ENCODE measurements at regions not wholly inside any gene's neighbourhood (a gene's known extent, or its start where the extent isn't known, plus 50 kb on each side); places are given as distances from the start of the nearest gene placed in this dataset.

DNA sequence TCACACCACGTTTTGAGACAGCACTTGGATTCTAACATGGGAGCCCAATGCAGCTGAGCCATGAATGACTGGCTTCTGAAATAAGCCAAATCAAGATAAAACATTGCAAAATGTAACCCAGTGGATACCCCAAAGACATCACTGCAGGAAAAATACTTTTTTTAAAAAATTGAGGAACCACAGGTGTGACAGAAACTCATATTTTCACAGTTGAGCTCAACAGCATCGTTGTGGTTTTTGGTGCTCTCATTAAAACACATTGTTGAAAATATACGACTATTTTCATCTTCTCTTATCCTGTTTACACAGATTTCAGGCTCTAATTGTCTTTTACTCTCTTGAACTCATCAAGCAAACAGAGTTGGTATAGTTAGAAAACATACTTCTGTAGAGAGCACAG lies 429.3 kb upstream of the VRK2 start:
- BruUV-seq (replicated peaks): no TSS peak
- H3K4me2 ChIP-seq: no peak overlapping the region
- ChIA-PET CTCF (no interaction called here), POLR2A (ENCODE audit: unreplicated experiment) (no interaction called here)
- no peaks in the 10 kb centered on the region for H3K27me3 ChIP-seq (ENCODE audit: insufficient read depth, low read depth)
- no peak overlapping the region for H3K27ac ChIP-seq
- H3F3A ChIP-seq (ENCODE audit: insufficient read depth, low read depth): no peaks in the 10 kb centered on the region
- DNase-seq: no peak
- intact Hi-C loops (cut with micrococcal nuclease; ENCODE audit: unreplicated experiment): no loop called here
- H3K36me3 ChIP-seq (ENCODE audit: low read depth): no peaks in the 10 kb centered on the region
- no peaks in the 10 kb centered on the region for H3K4me1 ChIP-seq (replicated peaks; ENCODE audit: insufficient read depth)
- H4K20me1 ChIP-seq (ENCODE audit: insufficient read depth): no peaks in the 10 kb centered on the region
- no peak overlapping the region for H3K4me3 ChIP-seq
- no peak overlapping the region for H2AFZ ChIP-seq
- no peaks in the 10 kb centered on the region for H3K79me2 ChIP-seq (ENCODE audit: low read depth)
- TF ChIP-seq EZH2 (IDR thresholded peaks at IDR 0.05; ENCODE audit: low read depth): no peak
- TF ChIP-seq, protein P1, sequence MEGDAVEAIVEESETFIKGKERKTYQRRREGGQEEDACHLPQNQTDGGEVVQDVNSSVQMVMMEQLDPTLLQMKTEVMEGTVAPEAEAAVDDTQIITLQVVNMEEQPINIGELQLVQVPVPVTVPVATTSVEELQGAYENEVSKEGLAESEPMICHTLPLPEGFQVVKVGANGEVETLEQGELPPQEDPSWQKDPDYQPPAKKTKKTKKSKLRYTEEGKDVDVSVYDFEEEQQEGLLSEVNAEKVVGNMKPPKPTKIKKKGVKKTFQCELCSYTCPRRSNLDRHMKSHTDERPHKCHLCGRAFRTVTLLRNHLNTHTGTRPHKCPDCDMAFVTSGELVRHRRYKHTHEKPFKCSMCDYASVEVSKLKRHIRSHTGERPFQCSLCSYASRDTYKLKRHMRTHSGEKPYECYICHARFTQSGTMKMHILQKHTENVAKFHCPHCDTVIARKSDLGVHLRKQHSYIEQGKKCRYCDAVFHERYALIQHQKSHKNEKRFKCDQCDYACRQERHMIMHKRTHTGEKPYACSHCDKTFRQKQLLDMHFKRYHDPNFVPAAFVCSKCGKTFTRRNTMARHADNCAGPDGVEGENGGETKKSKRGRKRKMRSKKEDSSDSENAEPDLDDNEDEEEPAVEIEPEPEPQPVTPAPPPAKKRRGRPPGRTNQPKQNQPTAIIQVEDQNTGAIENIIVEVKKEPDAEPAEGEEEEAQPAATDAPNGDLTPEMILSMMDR (conservative IDR thresholded peaks at IDR 0.05): no peak
- H3K9me3 ChIP-seq (ENCODE audit: insufficient read depth, low read depth): no peaks in the 10 kb centered on the region
- 0 out of 2 replicates have a peak, but pooled peaks cover 10% of the 10 kb centered on the region for H3K9me2 ChIP-seq (ENCODE audit: insufficient read depth)

DNA sequence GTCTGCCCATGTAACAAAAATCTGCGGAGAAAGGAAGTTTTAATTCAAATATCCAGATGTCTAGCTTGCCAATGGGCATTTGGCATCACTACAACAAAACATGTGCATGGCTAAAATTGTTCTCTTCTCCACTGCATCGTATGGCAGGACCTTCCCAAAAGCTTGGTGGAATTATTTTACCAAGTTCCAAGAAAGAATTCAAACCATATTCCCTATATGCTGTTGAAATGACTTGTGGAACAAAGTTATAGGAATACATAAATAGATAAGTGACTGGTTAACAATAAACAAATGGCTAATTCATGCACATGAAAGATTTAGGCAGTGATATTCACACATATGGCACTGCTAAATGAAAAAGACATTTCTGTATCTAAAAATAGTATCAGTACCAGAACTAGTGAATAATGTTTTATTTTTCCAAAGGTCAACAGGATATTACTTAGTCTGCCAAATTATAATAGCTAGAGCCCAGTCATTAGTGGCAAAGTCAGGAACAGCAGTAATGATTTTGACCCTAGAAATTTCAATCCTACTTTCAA lies 425.4 kb upstream of the VRK2 start:
- intact Hi-C loops (cut with micrococcal nuclease; ENCODE audit: unreplicated experiment): no loop called here
- no peak for DNase-seq
- Histone ChIP-seq H3K36me3 (ENCODE audit: low read depth) (no peaks in the 10 kb centered on the region), H3K9me2 (ENCODE audit: insufficient read depth) (0 out of 2 replicates have a peak, but pooled peaks cover 10% of the 10 kb centered on the region), H2AFZ (no peak overlapping the region), H3K27ac (no peak overlapping the region), H3K4me2 (no peak overlapping the region), H3F3A (ENCODE audit: insufficient read depth, low read depth) (no peaks in the 10 kb centered on the region), H3K9me3 (ENCODE audit: insufficient read depth, low read depth) (no peaks in the 10 kb centered on the region), H4K20me1 (ENCODE audit: insufficient read depth) (no peaks in the 10 kb centered on the region), H3K4me3 (no peak overlapping the region), H3K27me3 (ENCODE audit: insufficient read depth, low read depth) (no peaks in the 10 kb centered on the region), H3K79me2 (ENCODE audit: low read depth) (no peaks in the 10 kb centered on the region), H3K4me1 (replicated peaks; ENCODE audit: insufficient read depth) (no peaks in the 10 kb centered on the region)
- POLR2A ChIA-PET (ENCODE audit: unreplicated experiment): no interaction called here
- BruUV-seq (replicated peaks): no TSS peak
- no peak for TF ChIP-seq EZH2 (IDR thresholded peaks at IDR 0.05; ENCODE audit: low read depth)
- TF ChIP-seq, protein P1 (conservative IDR thresholded peaks at IDR 0.05): no peak
- CTCF ChIA-PET: no interaction called here

DNA sequence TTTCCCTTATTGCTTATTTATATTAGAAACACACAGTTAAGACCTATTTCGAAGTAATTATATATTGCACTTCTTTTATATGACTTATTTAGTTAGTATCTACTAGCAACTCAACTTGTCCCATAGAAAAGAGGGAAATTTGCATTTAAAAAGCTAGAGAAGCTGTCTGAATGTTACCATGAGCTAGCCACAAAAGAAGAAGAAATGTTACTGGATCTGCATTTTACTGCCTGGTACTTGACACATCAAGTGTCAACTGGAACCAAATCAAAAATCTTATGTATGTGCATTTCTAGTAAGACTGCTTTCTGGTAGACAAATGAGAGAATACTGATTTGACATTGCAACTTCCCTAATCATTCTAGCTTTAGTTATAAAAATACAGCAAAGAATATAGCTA lies 424.6 kb upstream of the VRK2 start:
- H2AFZ ChIP-seq: no peak overlapping the region
- intact Hi-C loops (cut with micrococcal nuclease; ENCODE audit: unreplicated experiment): no loop called here
- H3K27ac ChIP-seq: no peak overlapping the region
- no peaks in the 10 kb centered on the region for H3F3A ChIP-seq (ENCODE audit: insufficient read depth, low read depth)
- H3K4me3 ChIP-seq: no peak overlapping the region
- no peaks in the 10 kb centered on the region for H4K20me1 ChIP-seq (ENCODE audit: insufficient read depth)
- no peaks in the 10 kb centered on the region for H3K36me3 ChIP-seq (ENCODE audit: low read depth)
- no peaks in the 10 kb centered on the region for H3K79me2 ChIP-seq (ENCODE audit: low read depth)
- DNase-seq: no peak
- POLR2A ChIA-PET (ENCODE audit: unreplicated experiment): no interaction called here
- no peaks in the 10 kb centered on the region for H3K4me1 ChIP-seq (replicated peaks; ENCODE audit: insufficient read depth)
- H3K9me3 ChIP-seq (ENCODE audit: insufficient read depth, low read depth): no peaks in the 10 kb centered on the region
- H3K4me2 ChIP-seq: no peak overlapping the region
- no TSS peak for BruUV-seq (replicated peaks)
- 0 out of 2 replicates have a peak, but pooled peaks cover 7% of the 10 kb centered on the region for H3K9me2 ChIP-seq (ENCODE audit: insufficient read depth)
- TF ChIP-seq, protein P1 (conservative IDR thresholded peaks at IDR 0.05): no peak
- no peak for TF ChIP-seq EZH2 (IDR thresholded peaks at IDR 0.05; ENCODE audit: low read depth)
- CTCF ChIA-PET: no interaction called here
- no peaks in the 10 kb centered on the region for H3K27me3 ChIP-seq (ENCODE audit: insufficient read depth, low read depth)

All from PC-9 (cell line).